PC-9 (cell line): ENCODE measurements at regions not wholly inside any gene's neighbourhood (a gene's known extent, or its start where the extent isn't known, plus 50 kb on each side); places are given as distances from the start of the nearest gene placed in this dataset.

Experiments
- EZH2 ChIP-seq: fragments of 200-600 bp; sonication (generic); IDR thresholded peaks from 2 replicates; pipeline ENCODE4 v1.8.0; 2017; ENCODE audit warnings: antibody characterized with exemption, low read depth
- TF ChIP-seq, protein P1 (sequence below): fragments of 200-600 bp; sonication (generic); conservative IDR thresholded peaks from 2 replicates; pipeline ENCODE4 v1.6.1; 2017; ENCODE audit warnings: mixed run types, antibody characterized with exemption, mild to moderate bottlenecking, moderate library complexity

DNA sequence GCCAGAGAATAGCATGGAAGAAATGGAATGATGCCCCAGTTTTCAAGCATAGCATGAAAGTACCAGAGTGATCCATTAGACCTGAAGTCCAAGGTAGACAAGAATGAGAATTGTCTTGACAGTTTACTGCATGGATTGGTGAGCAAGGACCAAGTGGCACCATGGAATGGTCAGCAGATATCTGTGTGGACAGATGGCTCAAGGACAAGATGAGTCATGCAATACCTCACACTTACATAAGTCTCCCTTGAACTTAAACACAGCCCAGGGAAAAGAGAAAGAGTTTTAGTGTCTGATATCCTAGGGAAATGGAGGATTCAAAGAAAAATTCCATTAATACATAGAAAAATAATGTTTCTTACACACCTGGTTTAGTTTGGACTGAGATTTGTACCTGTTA is 195.2 kb downstream of the MRPL39 start:
- TF ChIP-seq, protein P1, sequence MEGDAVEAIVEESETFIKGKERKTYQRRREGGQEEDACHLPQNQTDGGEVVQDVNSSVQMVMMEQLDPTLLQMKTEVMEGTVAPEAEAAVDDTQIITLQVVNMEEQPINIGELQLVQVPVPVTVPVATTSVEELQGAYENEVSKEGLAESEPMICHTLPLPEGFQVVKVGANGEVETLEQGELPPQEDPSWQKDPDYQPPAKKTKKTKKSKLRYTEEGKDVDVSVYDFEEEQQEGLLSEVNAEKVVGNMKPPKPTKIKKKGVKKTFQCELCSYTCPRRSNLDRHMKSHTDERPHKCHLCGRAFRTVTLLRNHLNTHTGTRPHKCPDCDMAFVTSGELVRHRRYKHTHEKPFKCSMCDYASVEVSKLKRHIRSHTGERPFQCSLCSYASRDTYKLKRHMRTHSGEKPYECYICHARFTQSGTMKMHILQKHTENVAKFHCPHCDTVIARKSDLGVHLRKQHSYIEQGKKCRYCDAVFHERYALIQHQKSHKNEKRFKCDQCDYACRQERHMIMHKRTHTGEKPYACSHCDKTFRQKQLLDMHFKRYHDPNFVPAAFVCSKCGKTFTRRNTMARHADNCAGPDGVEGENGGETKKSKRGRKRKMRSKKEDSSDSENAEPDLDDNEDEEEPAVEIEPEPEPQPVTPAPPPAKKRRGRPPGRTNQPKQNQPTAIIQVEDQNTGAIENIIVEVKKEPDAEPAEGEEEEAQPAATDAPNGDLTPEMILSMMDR, result no peak
- TF ChIP-seq EZH2, result no peak
